ENCODE measurements at regions not wholly inside any gene's neighbourhood (a gene's known extent, or its start where the extent isn't known, plus 50 kb on each side); places are given as distances from the start of the nearest gene placed in this dataset.

GRCh38 chr17:12596961-12597360, 68.7 kb upstream of the MYOCD start:
- Histone ChIP-seq H2BK120ac (ENCODE audit: low read depth, low read length, poor library complexity, severe bottlenecking) (no peak overlapping the region), H3K4me1 (ENCODE audit: insufficient read depth, low read length) (no peaks in the 10 kb centered on the region), H3K4me2 (ENCODE audit: insufficient read depth, insufficient read length, low read length) (no peak overlapping the region), H3K9ac (ENCODE audit: extremely low read depth, insufficient read length, low read length) (no peak overlapping the region), H3K23me2 (ENCODE audit: insufficient read length, low read depth, low read length, poor library complexity, severe bottlenecking) (no peaks in the 10 kb centered on the region), H3K9me3 (ENCODE audit: control insufficient read depth, low read depth, low read length) (no peaks in the 10 kb centered on the region), H2AK5ac (ENCODE audit: insufficient read length, low read length) (no peak overlapping the region), H3K56ac (ENCODE audit: insufficient read length, low read depth, low read length) (no peak overlapping the region), H2BK15ac (ENCODE audit: low read depth, low read length) (no peak overlapping the region), H3K18ac (ENCODE audit: insufficient read length, low read depth, low read length) (no peak overlapping the region), H3K79me1 (ENCODE audit: insufficient read depth, low read depth, low read length, poor library complexity, severe bottlenecking) (no peaks in the 10 kb centered on the region), H2BK20ac (ENCODE audit: low read depth, low read length, poor library complexity, severe bottlenecking) (no peak overlapping the region), H3K27me3 (ENCODE audit: insufficient read depth, low read length) (no peaks in the 10 kb centered on the region), H3K23ac (ENCODE audit: insufficient read length, low read depth, low read length) (no peak overlapping the region), H4K8ac (replicated peaks; ENCODE audit: insufficient read length, low read depth, low read length) (no peak overlapping the region), H4K91ac (ENCODE audit: insufficient read length, low read depth, low read length) (no peak overlapping the region), H4K5ac (ENCODE audit: insufficient read length, low read depth, low read length) (no peak overlapping the region), H3K79me2 (ENCODE audit: insufficient read depth, low read length) (no peaks in the 10 kb centered on the region), H4K20me1 (ENCODE audit: control insufficient read depth, insufficient read depth, insufficient read length) (no peaks in the 10 kb centered on the region), H2AFZ (ENCODE audit: low read length) (no peak overlapping the region), H3T11ph (ENCODE audit: low read length) (no peak overlapping the region), H2BK12ac (ENCODE audit: insufficient read length, low read depth, low read length) (no peak overlapping the region), H3K4ac (ENCODE audit: low read depth, low read length) (no peak overlapping the region), H2BK5ac (ENCODE audit: insufficient read length, low read length) (no peak overlapping the region), H3K27ac (ENCODE audit: insufficient read length, low read depth, low read length) (no peak overlapping the region), H3K14ac (ENCODE audit: insufficient read depth, low read length) (no peak overlapping the region)
- Mint-ChIP-seq H3K27ac (no peak overlapping the region; a peak in 1 of 7 replicates), H3K4me1 (no peaks in the 10 kb centered on the region), H3K27me3 (ENCODE audit: low read depth) (no peaks in the 10 kb centered on the region), H3K4me3 (no peak overlapping the region), H3K36me3 (ENCODE audit: insufficient read depth in 1 of 3, low read depth in 3 of 3) (no peaks in the 10 kb centered on the region), H3K9me3 (no peaks in the 10 kb centered on the region)
- no CpG with 5 or more reads among the region's 11 CpGs for WGBS (ENCODE audit: extremely low coverage, insufficient read length, low lambda C conversion rate)
- no peak for DNase-seq
- TF ChIP-seq CTCF (conservative IDR thresholded peaks at IDR 0.05), result no peak

All from H9 (cell line).